ENCODE measurements at regions not wholly inside any gene's neighbourhood (a gene's known extent, or its start where the extent isn't known, plus 50 kb on each side); places are given as distances from the start of the nearest gene placed in this dataset.
"Not testable (repeated sequence)": the region's sequence is repeated elsewhere in the genome, so short reads cannot be mapped to it uniquely, and the experiment has no call there.

DNA sequence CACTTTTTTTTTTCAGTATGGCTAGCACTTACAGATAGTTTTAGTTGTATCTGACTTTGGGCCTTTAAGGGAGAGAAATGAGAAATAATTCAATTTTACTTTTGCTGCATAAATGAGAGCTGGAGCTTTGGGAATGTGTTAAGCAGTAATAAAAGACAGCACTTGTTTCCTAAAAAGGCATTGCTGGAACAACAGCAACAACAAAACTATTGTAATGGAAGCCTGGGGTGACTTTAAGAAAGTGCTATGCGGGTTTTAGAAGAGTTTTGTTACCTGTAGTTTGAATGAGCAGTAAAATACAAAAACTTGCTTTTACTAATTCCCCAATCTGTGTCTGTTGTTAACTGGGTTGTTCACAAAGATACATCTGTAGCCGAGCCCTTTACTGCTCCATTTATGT is 774.0 kb upstream of the ARPP21 start:
- DNase-seq (ENCODE audit: low read depth, low spot score) = no peak

DNA sequence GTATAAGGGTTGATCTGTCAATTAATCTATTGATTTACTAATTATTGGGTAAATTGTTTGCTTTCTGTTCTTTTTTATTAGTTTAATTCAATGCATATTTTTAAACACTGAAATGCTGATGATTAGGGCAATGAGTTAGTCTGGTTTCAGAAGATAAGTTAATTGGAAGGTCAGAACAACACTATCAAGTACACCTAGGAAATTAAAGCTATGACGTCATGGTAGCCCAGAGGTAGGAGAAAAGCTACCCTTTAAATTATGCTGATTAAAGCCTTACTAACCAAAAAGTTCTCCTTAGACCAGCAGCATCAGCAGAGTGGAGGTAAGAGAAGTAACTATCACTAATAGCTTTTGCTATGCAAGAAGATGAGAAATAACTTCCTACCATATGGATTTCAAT is 770.4 kb upstream of the ARPP21 start:
- DNase-seq (ENCODE audit: low read depth, low spot score) = no peak

DNA sequence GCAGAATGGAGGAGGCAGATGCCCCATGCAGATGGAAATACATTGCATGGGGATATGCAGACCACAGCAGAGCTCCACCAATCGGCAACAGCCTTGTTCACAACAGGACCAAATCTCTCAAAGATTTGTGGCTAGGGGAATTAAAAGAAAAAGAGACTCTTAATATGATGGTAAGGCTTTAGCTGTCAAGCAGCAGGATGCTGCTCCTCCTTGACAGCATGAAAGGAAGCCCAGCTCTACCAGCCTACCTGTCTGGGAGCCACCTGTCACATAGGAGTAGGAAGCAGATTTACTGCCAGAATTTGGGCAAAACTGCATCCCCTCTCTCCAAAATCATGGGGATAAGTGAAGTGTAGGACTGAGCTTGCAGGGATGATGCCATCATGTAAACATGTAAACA is 769.6 kb upstream of the ARPP21 start:
- no peak for DNase-seq (ENCODE audit: low read depth, low spot score)

DNA sequence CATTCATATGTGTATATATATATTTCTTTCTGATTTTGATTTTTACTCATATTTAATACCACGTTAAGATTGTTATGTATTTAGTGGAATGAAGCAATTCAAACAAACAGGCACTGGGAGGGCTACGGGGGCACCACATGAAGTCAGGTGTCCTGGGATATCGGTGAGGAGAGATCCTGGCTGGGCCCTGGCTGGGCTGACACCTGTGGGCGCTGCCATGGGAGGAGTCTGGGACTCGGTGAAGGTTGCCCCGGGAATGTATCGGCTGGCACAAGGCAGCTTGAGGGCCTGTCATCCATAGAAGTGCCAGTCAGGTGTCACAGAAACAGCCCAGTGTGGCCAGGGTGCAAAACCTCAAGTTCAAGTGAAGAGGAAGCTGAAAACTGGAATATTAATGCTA is 766.9 kb upstream of the ARPP21 start:
- DNase-seq (ENCODE audit: low read depth, low spot score) = no peak

DNA sequence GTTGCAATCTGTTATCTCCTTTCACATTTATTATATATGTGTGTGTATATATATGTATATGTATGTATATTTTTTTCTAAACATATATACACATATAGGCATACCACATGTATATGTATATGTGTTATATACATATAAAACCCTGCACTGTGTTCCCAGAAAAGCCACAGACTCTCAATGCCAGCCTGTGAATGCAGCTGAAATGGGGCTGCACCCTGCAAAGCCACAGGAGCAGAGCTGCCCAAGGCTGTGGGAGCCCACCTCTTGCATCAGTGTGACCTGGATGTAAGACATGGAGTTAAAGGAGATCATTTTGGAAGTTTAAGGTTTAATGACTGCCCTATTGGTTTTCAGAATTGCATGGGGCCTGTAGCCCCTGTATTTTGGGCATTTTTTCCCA is 762.3 kb upstream of the ARPP21 start:
- DNase-seq (ENCODE audit: low read depth, low spot score) = no peak

DNA sequence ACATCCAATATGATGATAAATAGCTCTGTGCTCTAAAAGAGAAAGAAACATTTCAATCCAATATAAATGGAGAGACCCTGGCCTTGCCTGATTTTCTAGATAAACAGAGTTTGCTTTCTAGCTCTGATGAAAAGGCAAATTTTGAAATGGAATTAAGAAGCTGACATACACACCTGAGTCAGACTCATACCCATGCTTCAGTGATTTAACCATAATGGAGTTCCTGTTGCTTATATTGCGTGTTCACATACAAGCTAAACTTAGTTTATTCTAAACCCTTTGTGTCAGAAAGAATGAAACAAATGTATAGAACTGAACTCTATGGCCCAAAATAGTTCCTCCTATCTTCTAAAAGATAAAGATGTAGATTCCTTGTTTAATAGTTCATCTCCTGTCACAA is 760.8 kb upstream of the ARPP21 start:
- no peak for DNase-seq (ENCODE audit: low read depth, low spot score)

DNA sequence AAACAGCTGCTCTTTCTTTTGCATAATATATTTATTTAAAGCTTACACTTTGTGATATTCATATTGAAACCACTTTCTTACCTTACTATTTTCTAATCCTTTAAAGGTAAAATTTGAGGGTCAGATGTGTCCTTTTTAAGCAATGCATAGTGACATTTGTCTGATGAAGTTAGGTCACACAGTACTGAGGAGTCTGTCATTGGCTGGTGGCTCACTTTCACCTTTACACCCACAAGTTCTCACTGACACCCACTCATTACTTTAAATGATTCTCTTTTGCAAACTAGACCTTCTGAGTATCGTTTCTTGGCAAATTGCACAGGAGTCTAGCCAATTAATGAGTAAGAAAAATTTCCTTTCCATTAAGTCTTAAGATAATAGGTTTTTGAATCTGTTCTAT is 758.3 kb upstream of the ARPP21 start:
- DNase-seq (ENCODE audit: low read depth, low spot score) = no peak

DNA sequence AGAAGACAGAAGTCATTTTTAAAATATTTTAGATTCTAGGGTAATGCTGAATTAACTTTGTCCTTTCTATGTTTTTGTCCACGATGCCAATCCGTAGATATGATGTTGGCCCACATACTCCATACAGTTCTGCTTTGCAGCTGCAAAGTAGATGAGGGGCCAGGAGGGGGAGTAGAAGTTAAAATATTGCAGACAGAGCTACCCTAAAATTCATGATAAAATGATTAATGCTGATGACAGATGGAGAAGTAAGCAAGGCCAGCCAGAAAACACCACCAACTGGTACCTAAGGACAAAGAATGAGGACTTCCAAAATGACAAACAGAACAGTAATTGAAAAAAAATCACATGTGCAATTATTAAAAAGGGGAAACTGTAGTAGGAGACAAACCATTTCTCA is 756.6 kb upstream of the ARPP21 start:
- no peak for DNase-seq (ENCODE audit: low read depth, low spot score)

DNA sequence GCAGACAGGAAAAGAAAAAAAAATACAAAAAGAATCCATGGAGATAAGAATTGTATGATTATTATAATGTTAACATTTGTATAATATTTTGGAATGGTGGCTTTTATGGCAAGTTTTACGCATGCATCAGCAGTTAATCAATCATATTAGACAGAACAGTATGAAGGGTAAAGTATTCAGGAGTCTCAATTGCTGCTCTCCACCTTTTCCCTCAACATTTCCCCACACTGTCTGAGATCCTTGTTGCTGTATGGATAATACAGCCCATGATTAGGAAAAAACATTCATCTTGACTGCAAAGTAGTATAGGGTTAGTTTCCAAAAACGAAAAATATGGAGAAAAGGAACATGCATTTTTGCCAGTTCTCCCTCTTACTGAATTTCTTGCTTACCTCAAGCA is 755.3 kb upstream of the ARPP21 start:
- DNase-seq (ENCODE audit: low read depth, low spot score) = no peak

DNA sequence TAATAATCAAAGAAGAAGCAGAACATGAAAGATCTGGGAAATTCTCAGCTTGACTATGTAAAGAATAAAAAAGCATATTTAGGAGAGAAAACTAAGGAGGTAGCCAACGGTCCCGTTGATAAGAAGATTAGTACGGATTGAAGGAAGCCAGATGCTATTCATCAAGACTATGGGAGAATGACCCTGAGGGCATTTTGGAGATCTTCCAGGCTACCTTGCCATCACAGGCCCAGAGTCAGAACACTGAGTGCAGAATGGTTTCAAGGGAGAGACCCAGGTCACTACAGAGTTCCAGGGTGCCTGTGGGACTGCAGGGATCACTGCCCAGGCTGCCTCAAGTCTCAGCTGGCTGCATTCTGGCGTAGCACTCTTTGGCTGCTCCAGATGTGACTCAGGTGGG is 752.9 kb upstream of the ARPP21 start:
- no peak for DNase-seq (ENCODE audit: low read depth, low spot score)

DNA sequence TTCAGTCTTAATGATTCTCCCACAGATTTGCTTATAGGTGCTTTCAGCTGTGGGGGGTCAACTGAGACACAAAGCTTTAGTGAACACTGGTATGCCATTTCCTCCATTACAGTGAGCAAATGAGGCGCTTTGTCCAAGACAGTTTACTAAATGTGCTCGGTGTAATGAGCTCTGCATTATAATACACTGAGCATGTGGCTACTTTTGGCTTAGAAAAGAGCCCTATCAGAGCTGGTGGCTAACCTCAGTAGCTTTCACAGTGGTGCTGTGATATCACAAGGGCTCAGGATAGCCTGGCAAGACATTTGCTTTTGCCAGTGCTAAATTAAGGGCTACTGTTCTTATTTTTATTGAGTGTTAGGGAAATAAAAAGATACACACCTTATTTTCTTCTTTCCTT is 749.7 kb upstream of the ARPP21 start:
- no peak for DNase-seq (ENCODE audit: low read depth, low spot score)

DNA sequence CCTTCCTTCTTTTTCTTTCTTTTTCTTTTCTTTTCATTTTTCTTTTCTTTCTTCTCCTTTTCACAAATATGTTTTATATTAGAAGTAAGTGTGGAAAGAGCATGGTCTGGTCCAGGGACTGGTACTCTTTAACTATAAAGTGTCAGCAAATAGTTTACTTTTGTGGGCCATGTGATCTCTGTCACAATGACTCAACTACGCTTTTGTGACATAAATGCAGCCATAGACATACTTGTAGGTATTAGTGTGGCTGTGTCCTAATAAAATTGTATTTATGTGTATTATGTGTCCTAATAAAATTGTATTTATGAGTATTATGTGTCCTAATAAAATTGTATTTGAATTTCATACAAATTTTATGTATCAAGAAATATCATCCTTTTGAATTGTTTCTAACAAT is 749.1 kb upstream of the ARPP21 start:
- DNase-seq (ENCODE audit: low read depth, low spot score) = no peak

DNA sequence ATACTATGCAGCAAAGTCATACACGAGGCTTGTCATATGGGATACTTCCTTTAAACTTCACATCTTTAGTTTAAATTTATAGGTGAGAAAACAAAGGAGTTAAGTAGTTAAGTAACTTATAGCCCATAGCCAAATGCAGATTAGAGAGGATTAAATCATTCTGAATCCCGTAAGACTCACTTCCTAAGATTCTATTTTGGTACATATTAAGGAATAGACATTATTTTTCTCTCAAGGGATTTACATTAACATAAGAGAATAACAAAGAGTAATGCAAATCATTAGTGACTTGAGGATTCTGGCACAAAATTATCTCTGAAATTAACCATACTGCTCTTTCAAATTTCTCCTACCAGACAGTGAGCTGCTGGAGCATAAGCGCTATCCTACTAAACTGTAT is 747.4 kb upstream of the ARPP21 start:
- DNase-seq (ENCODE audit: low read depth, low spot score) = no peak

DNA sequence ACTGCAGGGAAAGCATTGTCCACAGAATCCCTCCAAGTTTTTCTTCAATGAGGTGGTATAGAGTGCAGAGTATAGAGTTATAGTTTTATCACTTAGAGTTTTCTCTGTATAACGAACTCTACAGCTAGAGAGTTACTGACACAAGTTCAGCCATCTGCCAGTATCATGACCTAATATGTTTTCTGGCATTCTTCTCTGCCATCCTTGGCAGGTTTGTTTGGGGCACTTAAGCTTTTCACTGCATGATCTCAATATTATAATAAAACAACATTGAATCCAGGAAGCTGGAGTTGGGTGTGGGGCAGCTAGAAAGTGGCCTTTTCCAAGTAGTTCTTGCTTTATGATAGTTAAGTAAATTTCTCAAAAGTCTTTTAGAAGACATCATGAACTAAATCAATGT is 743.5 kb upstream of the ARPP21 start:
- DNase-seq (ENCODE audit: low read depth, low spot score) = no peak

DNA sequence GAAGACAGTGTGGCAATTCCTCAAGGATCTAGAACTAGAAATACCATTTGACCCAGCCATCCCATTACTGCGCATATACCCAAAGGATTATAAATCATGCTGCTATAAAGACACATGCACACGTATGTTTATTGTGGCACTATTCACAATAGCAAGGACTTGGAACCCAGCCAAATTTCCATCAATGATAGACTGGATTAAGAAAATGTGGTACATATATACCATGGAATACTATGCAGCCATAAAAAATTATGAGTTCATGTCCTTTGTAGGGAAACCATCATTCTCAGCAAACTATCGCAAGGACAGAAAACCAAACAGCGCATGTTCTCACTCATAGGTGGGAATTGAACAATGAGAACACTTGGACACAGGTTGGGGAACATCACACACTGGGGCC is 729.6 kb upstream of the ARPP21 start:
- not testable (repeated sequence) for DNase-seq (ENCODE audit: low read depth, low spot score)

DNA sequence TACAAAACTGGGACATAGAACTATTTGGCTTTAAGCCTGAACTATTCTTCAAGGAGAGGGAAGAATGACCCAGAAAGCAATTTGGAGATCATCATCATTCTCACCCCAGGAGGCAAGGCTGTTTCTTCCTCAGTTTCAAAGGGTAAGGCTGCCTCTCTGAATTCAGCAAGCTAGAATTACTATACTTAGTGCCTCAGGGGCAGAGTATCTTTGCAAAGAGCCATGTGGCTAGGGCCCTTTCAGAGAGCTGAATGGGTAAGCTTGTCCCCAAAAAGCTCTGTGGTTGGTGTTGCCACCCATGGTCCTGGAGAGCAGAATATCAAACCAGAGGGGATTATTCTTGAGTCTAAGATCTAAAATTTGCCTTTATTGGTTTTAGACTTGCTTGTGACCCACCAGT is 720.3 kb upstream of the ARPP21 start:
- no peak for DNase-seq (ENCODE audit: low read depth, low spot score)

DNA sequence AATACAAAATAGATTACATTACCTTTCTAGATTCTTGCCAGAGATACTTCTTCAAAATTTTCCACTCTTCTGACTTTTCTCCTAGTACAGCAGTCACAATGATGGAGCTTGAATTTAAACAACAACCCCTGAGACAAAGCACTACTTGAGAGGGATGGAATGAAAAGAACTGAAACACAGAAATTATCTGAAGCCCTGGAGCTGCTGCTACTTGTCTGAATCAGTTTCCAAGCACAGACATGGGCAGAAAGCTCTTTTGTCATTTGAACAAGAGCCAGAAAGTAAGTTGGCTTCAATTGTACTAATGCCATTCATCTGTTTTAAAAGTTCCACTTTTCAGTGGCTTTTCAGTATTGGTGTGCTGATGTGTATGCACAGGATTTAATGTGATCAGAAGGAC is 718.5 kb upstream of the ARPP21 start:
- no peak for DNase-seq (ENCODE audit: low read depth, low spot score)

DNA sequence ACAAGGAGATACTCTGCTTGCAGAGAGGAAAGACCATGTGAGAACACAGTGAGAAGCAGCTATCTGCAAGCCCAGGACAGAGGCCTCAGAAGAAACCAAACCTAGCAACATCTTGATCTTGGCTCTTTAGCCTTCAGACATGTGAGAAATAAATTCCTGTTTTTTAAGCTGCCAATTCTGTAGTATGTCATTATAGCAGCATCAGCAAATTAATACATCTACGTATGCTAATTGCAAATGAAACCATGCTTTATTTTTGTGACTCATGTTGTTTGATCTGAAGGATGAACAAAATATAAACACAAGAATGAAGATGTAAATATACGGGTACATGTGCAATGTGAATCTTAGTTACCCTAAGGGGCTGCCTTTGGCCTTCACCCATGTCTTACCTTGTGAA is 714.4 kb upstream of the ARPP21 start:
- DNase-seq (ENCODE audit: low read depth, low spot score) = no peak

DNA sequence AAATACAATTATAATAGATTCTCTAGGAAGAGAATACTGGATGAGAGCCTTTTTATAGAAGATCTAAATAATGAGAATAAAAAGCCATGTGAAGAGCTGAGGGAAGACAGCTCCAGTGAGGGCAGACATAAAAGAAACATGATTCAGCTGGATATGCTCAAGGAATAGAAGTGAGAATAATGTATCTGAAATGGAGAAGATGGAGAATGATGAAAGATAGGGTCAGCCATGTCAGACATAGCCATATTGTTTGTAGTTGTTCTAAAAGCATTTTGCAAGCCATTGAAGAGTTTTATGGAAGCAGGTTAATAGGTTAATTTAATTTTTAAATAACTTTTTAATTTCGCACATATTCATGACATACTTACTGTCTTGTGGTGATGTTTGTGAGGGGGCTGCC is 713.5 kb upstream of the ARPP21 start:
- no peak for DNase-seq (ENCODE audit: low read depth, low spot score)

DNA sequence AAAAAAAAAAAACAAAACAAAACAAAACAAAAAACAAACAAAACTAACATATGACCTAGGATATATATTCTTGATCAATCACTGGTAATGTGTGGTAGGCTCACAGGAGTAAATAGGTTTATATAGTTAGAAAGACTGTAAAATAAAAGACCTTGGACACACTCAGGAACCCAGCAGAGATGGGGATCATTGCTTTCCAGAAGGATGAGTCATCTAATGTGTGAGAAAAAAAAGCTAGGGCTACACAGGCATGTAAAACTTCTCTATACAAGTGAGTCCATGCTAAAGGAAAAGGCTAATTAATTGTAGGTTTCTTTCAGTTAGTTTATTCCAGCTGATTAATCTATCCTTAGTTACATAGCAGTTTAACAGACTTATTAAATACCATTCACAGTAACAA is 710.3 kb upstream of the ARPP21 start:
- DNase-seq (ENCODE audit: low read depth, low spot score) = no peak

DNA sequence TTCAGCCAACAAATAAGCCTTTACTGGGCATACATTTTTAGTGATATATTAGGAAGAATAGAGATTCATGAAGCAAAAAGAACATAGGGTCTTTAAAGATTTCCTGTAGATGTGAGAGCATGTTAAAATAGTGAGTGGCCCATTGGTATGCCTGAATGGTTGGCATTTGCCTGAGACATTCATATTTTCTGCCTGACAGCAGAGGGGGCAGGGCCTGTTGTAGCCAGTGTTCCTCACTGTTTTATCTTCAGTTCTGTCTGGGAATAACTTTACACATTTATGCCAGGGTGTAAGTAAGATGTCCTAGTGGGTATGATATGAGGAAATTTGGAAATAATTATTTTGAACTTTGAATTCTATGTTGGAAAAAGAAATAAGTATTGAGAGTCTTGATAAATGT is 704.7 kb upstream of the ARPP21 start:
- no peak for DNase-seq (ENCODE audit: low read depth, low spot score)

DNA sequence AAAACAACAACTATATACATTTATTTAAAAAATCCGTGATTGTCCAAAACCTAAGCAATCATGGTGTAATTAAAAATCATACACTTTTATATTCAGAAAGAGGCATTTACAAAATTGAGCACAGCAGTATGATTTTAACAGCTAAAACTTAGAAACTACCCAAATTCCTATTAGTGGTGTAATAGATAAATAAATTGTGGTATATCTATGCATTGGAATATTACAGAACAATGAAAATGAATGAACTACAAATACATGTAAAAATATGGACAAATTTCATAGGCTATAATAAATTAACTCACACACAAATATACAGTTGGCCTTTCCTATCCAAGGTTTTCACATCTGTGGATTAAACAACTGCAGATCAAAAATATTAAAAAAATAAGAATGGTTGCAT is 700.5 kb upstream of the ARPP21 start:
- no peak for DNase-seq (ENCODE audit: low read depth, low spot score)

DNA sequence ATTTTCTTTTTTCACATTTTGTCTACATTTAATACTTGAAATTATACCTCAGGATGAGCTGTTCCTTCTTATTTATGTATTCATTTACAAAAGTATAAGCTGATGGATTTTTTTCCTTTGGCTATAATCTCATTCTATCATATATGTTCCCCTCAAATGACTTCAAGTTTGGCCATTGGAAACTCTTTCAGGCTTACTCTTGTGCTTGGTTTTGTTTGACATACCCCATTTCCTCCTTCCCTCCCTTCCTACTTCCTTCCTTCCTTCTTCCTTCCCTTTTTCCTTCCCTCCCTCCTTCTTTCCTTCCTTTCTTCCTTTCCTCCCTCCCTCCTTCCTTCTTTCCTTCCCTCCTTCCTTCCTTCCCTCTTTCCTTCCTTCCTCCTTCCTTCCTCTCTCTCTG is 697.1 kb upstream of the ARPP21 start:
- no peak for DNase-seq (ENCODE audit: low read depth, low spot score)

DNA sequence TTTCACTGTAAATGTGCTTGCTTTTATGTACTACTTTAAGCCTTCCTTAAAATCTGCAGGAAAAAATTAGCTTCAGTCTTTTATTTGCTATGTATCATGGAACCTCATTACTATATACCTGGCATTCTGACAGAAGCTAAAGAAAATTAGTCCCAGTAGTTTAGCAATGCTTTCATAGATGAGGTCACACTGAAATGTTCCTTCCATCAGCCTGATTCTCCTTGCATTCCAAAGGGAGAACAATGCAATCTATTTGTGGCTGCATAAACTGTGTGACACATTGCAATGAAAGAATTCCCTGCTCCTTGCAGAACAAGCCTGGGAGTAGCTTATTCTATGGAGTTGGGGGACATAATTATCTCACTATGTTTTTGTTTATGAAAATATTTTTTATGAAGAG is 691.5 kb upstream of the ARPP21 start:
- DNase-seq (ENCODE audit: low read depth, low spot score) = no peak

DNA sequence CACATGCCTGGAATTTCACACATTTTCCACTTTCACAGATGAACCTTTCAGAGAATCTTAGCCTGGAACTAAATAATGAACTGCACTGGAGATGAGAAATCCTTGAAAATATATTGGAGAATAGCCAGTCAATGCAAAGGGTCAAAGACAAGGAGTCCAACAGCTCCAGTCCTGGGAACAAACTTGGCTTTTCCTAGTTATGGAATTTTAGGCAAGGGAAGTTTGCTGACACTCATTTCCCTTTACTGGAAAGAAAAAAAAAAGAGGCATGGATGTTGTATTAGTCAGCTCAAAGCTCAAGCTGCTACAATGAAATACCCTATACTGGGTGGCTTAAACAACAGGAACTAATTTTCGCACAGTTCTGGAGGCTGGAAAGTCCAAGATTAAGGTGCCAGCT is 690.8 kb upstream of the ARPP21 start:
- DNase-seq (ENCODE audit: low read depth, low spot score) = no peak

All from smooth muscle cell of the brain vasculature (primary cell).